IPS DF 6.9 (cell line): ENCODE measurements at regions not wholly inside any gene's neighbourhood (a gene's known extent, or its start where the extent isn't known, plus 50 kb on each side); places are given as distances from the start of the nearest gene placed in this dataset.

Source experiments
- DNase-seq: peaks from one replicate; pipeline ENCODE4 v3.0.0-alpha.2; 2013; ENCODE audit warnings: low read depth, low spot score
- H3K27ac ChIP-seq: one replicate; pipeline ENCODE4 v1.5.1; 2013; ENCODE audit warnings: low read length, control low read depth
- H3K27me3 ChIP-seq: 2 replicates; pipeline ENCODE4 v1.6.1; 2013; ENCODE audit warnings: mild to moderate bottlenecking, low read length; ENCODE audit not compliant: control insufficient read depth, insufficient read depth
- H3K36me3 ChIP-seq: 2 replicates; pipeline ENCODE4 v1.6.1; 2013; ENCODE audit warnings: low read length; ENCODE audit not compliant: control insufficient read depth, insufficient read depth
- H3K4me1 ChIP-seq: 2 replicates; pipeline ENCODE4 v1.6.1; 2013; ENCODE audit warnings: low read length; ENCODE audit not compliant: control insufficient read depth, insufficient read depth
- H3K4me3 ChIP-seq: 2 replicates; pipeline ENCODE4 v1.5.1; 2013; ENCODE audit warnings: mild to moderate bottlenecking, low read length
- H3K9me3 ChIP-seq: 2 replicates; pipeline ENCODE4 v1.6.1; 2013; ENCODE audit warnings: low read length, inconsistent platforms; ENCODE audit not compliant: control insufficient read depth, insufficient read depth
- WGBS: extraction: QIAGEN DNeasy Blood & Tissue Kit; methylation state at CpG from one replicate; pipeline ENCODE4 v1.1.7; 2013; ENCODE audit warnings: mixed read lengths, missing lambda C conversion rate; ENCODE audit not compliant: insufficient read length, insufficient coverage; 5-methylcytosine and 5-hydroxymethylcytosine counted together

- H3K9me3 ChIP-seq: no peaks in the 10 kb centered on the region
- no peak for DNase-seq
- no peak overlapping the region for H3K4me3 ChIP-seq
- no peaks in the 10 kb centered on the region for H3K4me1 ChIP-seq
- H3K36me3 ChIP-seq: no peaks in the 10 kb centered on the region
- no peak overlapping the region for H3K27ac ChIP-seq
- H3K27me3 ChIP-seq: no peaks in the 10 kb centered on the region
Observed at GRCh38 chr16:56029026-56029425, 153.9 kb upstream of the CES5A start.

- no peaks in the 10 kb centered on the region for H3K4me1 ChIP-seq
- no peaks in the 10 kb centered on the region for H3K9me3 ChIP-seq
- H3K27ac ChIP-seq: no peak overlapping the region
- no CpG with 5 or more reads among the region's 2 CpGs for WGBS
- no peaks in the 10 kb centered on the region for H3K36me3 ChIP-seq
- H3K4me3 ChIP-seq: no peak overlapping the region
- no peak for DNase-seq
- H3K27me3 ChIP-seq: no peaks in the 10 kb centered on the region
Observed at GRCh38 chr16:56022818-56023217, 147.6 kb upstream of the CES5A start.

- Histone ChIP-seq H3K27me3 (no peaks in the 10 kb centered on the region), H3K36me3 (no peaks in the 10 kb centered on the region), H3K4me1 (no peaks in the 10 kb centered on the region), H3K27ac (no peak overlapping the region), H3K4me3 (no peak overlapping the region), H3K9me3 (no peaks in the 10 kb centered on the region)
- no peak for DNase-seq
Observed at GRCh38 chr16:56019274-56019673, 144.1 kb upstream of the CES5A start.

GRCh38 chr16:56013962-56014552 lies 138.9 kb upstream of the CES5A start:
- Histone ChIP-seq H3K27me3 (no peaks in the 10 kb centered on the region), H3K36me3 (no peaks in the 10 kb centered on the region), H3K4me3 (no peak overlapping the region), H3K4me1 (no peaks in the 10 kb centered on the region), H3K9me3 (no peaks in the 10 kb centered on the region), H3K27ac (no peak overlapping the region)
- peak; percentile 37 for DNase-seq
- WGBS: no CpG with 5 or more reads among the region's 6 CpGs

GRCh38 chr16:56012482-56012811 lies 137.3 kb upstream of the CES5A start:
- Histone ChIP-seq H3K4me3 (no peak overlapping the region), H3K27me3 (no peaks in the 10 kb centered on the region), H3K27ac (no peak overlapping the region), H3K36me3 (no peaks in the 10 kb centered on the region), H3K4me1 (no peaks in the 10 kb centered on the region), H3K9me3 (no peaks in the 10 kb centered on the region)
- DNase-seq: no peak
- no CpG with 5 or more reads among the region's 3 CpGs for WGBS

- no peaks in the 10 kb centered on the region for H3K9me3 ChIP-seq
- DNase-seq: no peak
- H3K27ac ChIP-seq: no peak overlapping the region
- H3K27me3 ChIP-seq: no peaks in the 10 kb centered on the region
- no peaks in the 10 kb centered on the region for H3K4me1 ChIP-seq
- no CpG with 5 or more reads among the region's 3 CpGs for WGBS
- H3K36me3 ChIP-seq: no peaks in the 10 kb centered on the region
- no peak overlapping the region for H3K4me3 ChIP-seq
Observed at GRCh38 chr16:56011808-56012481, 136.8 kb upstream of the CES5A start.

GRCh38 chr16:56005958-56006357 lies 130.8 kb upstream of the CES5A start:
- no peaks in the 10 kb centered on the region for H3K36me3 ChIP-seq
- no peak overlapping the region for H3K4me3 ChIP-seq
- no peak overlapping the region for H3K27ac ChIP-seq
- no peaks in the 10 kb centered on the region for H3K27me3 ChIP-seq
- no peaks in the 10 kb centered on the region for H3K4me1 ChIP-seq
- DNase-seq: no peak
- no peaks in the 10 kb centered on the region for H3K9me3 ChIP-seq
- no CpG with 5 or more reads among the region's 1 CpG for WGBS

GRCh38 chr16:55999683-56000082 lies 124.5 kb upstream of the CES5A start:
- no peak for DNase-seq
- H3K27ac ChIP-seq: no peak overlapping the region
- no peaks in the 10 kb centered on the region for H3K4me1 ChIP-seq
- H3K36me3 ChIP-seq: no peaks in the 10 kb centered on the region
- no peaks in the 10 kb centered on the region for H3K9me3 ChIP-seq
- H3K27me3 ChIP-seq: no peaks in the 10 kb centered on the region
- no CpG with 5 or more reads among the region's 1 CpG for WGBS
- H3K4me3 ChIP-seq: no peak overlapping the region

GRCh38 chr16:55993088-55993487 lies 117.9 kb upstream of the CES5A start:
- DNase-seq: no peak
- Histone ChIP-seq H3K27me3 (no peaks in the 10 kb centered on the region), H3K9me3 (no peaks in the 10 kb centered on the region), H3K27ac (no peak overlapping the region), H3K4me1 (no peaks in the 10 kb centered on the region), H3K36me3 (no peaks in the 10 kb centered on the region), H3K4me3 (no peak overlapping the region)
- no CpG with 5 or more reads among the region's 3 CpGs for WGBS

GRCh38 chr16:55992551-55992950 lies 117.4 kb upstream of the CES5A start:
- Histone ChIP-seq H3K36me3 (no peaks in the 10 kb centered on the region), H3K27ac (no peak overlapping the region), H3K9me3 (no peaks in the 10 kb centered on the region), H3K4me3 (no peak overlapping the region), H3K4me1 (no peaks in the 10 kb centered on the region), H3K27me3 (no peaks in the 10 kb centered on the region)
- no peak for DNase-seq
- no CpG with 5 or more reads among the region's 1 CpG for WGBS

GRCh38 chr16:55991843-55992242 lies 116.7 kb upstream of the CES5A start:
- no peak for DNase-seq
- no peaks in the 10 kb centered on the region for H3K9me3 ChIP-seq
- no peak overlapping the region for H3K4me3 ChIP-seq
- H3K27ac ChIP-seq: no peak overlapping the region
- H3K27me3 ChIP-seq: no peaks in the 10 kb centered on the region
- WGBS: no CpG with 5 or more reads among the region's 2 CpGs
- H3K36me3 ChIP-seq: no peaks in the 10 kb centered on the region
- no peaks in the 10 kb centered on the region for H3K4me1 ChIP-seq
